Astrocyte (in vitro differentiated cells and primary cell): ENCODE measurements at regions not wholly inside any gene's neighbourhood (a gene's known extent, or its start where the extent isn't known, plus 50 kb on each side); places are given as distances from the start of the nearest gene placed in this dataset.

Experiments used
- CTCF ChIP-seq: IDR thresholded peaks from 2 replicates; pipeline ENCODE4 v1.5.1; 2011; ENCODE audit warnings: low read depth, mild to moderate bottlenecking, inconsistent platforms, low read length, moderate library complexity; ENCODE audit not compliant: insufficient read depth
- EZH2 ChIP-seq: IDR thresholded peaks from 2 replicates; pipeline ENCODE4 v1.6.1; 2012; ENCODE audit warnings: mild to moderate bottlenecking, low read length, inconsistent platforms; ENCODE audit not compliant: insufficient read depth

- TF ChIP-seq CTCF (no peak), EZH2 (no peak)
These were observed 247.1 kb downstream of the BCOR start for GRCh38 chrX:39850630-39851152.
